ENCODE measurements at regions not wholly inside any gene's neighbourhood (a gene's known extent, or its start where the extent isn't known, plus 50 kb on each side); places are given as distances from the start of the nearest gene placed in this dataset.

DNA sequence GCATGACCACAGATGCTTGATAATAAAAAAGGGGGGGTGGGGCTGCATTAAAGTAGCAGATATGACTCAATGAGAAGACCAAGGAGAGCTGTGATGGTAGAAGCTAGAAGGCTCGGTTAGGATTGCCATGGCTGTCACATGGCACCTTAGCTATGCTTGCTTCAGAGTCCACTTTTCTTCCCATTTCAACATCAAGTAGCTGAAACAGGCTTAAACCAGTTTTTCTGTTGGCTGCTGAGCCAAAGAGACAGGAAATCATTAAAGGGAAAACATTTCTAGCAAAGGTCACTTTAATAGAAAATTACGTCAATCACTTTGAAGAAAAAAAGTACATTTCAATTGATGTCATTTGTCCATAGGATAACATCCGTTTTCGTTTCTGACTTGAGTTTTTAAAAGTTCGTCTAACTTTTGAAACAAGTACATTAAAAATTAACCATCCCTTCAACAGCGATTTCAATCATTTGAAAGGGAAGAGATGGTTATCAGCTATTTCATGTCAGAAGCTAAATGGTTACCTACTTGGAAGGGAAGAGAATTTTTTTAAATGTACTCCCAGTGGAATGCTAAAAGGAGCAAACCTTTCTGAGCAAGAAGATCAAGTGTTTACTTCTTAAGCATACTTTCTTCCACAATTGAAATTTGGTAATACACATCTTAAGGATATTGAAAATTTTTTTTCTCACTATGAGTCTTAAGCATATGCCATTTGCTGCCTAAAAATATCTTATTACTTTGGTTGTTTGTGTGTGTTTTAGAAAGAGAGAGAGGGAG, 488.1 kb upstream of the PRMT6 start:
- H3K36me3 ChIP-seq (ENCODE audit: insufficient read depth, low read length): no peaks in the 10 kb centered on the region
- TF ChIP-seq, protein P1, sequence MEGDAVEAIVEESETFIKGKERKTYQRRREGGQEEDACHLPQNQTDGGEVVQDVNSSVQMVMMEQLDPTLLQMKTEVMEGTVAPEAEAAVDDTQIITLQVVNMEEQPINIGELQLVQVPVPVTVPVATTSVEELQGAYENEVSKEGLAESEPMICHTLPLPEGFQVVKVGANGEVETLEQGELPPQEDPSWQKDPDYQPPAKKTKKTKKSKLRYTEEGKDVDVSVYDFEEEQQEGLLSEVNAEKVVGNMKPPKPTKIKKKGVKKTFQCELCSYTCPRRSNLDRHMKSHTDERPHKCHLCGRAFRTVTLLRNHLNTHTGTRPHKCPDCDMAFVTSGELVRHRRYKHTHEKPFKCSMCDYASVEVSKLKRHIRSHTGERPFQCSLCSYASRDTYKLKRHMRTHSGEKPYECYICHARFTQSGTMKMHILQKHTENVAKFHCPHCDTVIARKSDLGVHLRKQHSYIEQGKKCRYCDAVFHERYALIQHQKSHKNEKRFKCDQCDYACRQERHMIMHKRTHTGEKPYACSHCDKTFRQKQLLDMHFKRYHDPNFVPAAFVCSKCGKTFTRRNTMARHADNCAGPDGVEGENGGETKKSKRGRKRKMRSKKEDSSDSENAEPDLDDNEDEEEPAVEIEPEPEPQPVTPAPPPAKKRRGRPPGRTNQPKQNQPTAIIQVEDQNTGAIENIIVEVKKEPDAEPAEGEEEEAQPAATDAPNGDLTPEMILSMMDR (IDR thresholded peaks at IDR 0.05; ENCODE audit: borderline replicate concordance, extremely low read depth, low read length, poor library complexity, severe bottlenecking): no peak
- TF ChIP-seq EZH2 (IDR thresholded peaks at IDR 0.05; ENCODE audit: borderline replicate concordance, low read depth, low read length, severe bottlenecking): no peak
- H4K20me1 ChIP-seq (ENCODE audit: insufficient read depth, low read length): no peaks in the 10 kb centered on the region
- H3K27me3 ChIP-seq (ENCODE audit: insufficient read depth, low read length, poor library complexity): no peaks in the 10 kb centered on the region
- no peaks in the 10 kb centered on the region for H3K79me2 ChIP-seq (ENCODE audit: insufficient read depth, low read length)
- H3K4me2 ChIP-seq (ENCODE audit: insufficient read depth, low read length): no peak overlapping the region
- no peak overlapping the region for H3K4me3 ChIP-seq (ENCODE audit: low read depth in 1 of 2, low read length in 2 of 2)
- no peaks in the 10 kb centered on the region for H3K9me3 ChIP-seq (ENCODE audit: insufficient read depth, low read length, severe bottlenecking)
- ATAC-seq (ENCODE audit: insufficient read depth, low read depth) (no peak), DNase-seq (no peak)
- no peak overlapping the region for H3K27ac ChIP-seq (ENCODE audit: low read length)
- H2AFZ ChIP-seq (ENCODE audit: low read depth, low read length): no peak overlapping the region
- H3K9ac ChIP-seq (ENCODE audit: low read depth, low read length): no peak overlapping the region
- H3K4me1 ChIP-seq (ENCODE audit: insufficient read depth, low read length): no peaks in the 10 kb centered on the region

DNA sequence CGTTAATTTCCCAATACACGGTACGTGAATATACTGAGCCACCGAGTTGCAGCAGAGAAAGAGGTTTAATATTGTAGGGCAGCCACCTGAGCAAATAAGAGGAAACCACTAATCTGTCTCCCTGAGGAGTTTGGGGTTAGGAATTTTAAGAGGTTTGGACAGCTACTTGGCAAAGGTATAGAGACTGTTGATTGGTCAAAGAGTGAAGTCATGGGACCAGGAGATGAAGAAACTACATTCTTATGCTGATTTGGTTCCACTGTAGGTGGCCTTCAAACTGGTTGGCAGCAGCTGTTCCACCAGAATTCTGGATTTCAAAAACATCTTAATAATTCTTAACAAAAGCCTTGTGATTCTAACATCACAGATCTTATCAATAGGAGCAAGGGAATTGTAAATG, 485.4 kb upstream of the PRMT6 start:
- DNase-seq (no peak), ATAC-seq (ENCODE audit: insufficient read depth, low read depth) (no peak)
- TF ChIP-seq EZH2 (IDR thresholded peaks at IDR 0.05; ENCODE audit: borderline replicate concordance, low read depth, low read length, severe bottlenecking): no peak
- TF ChIP-seq, protein P1 (IDR thresholded peaks at IDR 0.05; ENCODE audit: borderline replicate concordance, extremely low read depth, low read length, poor library complexity, severe bottlenecking): no peak
- H3K4me2 ChIP-seq (ENCODE audit: insufficient read depth, low read length): no peak overlapping the region
- H2AFZ ChIP-seq (ENCODE audit: low read depth, low read length): no peak overlapping the region
- H3K4me1 ChIP-seq (ENCODE audit: insufficient read depth, low read length): no peaks in the 10 kb centered on the region
- H3K27ac ChIP-seq (ENCODE audit: low read length): no peak overlapping the region
- H3K27me3 ChIP-seq (ENCODE audit: insufficient read depth, low read length, poor library complexity): no peaks in the 10 kb centered on the region
- no peaks in the 10 kb centered on the region for H3K36me3 ChIP-seq (ENCODE audit: insufficient read depth, low read length)
- no peaks in the 10 kb centered on the region for H4K20me1 ChIP-seq (ENCODE audit: insufficient read depth, low read length)
- no peaks in the 10 kb centered on the region for H3K79me2 ChIP-seq (ENCODE audit: insufficient read depth, low read length)
- no peak overlapping the region for H3K9ac ChIP-seq (ENCODE audit: low read depth, low read length)
- no peaks in the 10 kb centered on the region for H3K9me3 ChIP-seq (ENCODE audit: insufficient read depth, low read length, severe bottlenecking)
- no peak overlapping the region for H3K4me3 ChIP-seq (ENCODE audit: low read depth in 1 of 2, low read length in 2 of 2)

DNA sequence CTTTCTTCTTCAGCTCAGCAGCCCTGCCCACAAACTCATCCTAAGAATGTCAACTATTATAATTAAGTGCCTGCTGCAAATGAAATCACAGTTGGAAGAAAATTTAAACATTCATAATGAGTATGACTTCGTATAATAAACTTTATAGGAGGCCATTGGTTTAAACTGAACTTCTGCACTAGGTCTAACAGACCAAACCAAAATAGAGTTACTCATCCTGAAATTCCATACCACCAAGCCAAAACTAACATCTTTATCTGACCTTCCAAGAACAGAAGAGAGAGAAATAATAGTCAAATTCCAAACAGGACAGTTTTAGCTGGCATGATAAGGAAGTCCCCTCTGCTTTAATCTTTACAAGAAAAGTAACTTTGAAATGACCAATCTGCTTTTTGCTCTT, 472.4 kb upstream of the PRMT6 start:
- H2AFZ ChIP-seq (ENCODE audit: low read depth, low read length): no peak overlapping the region
- no peak overlapping the region for H3K27ac ChIP-seq (ENCODE audit: low read length)
- no peak for DNase-seq
- H3K9ac ChIP-seq (ENCODE audit: low read depth, low read length): no peak overlapping the region
- no peaks in the 10 kb centered on the region for H4K20me1 ChIP-seq (ENCODE audit: insufficient read depth, low read length)
- no peak for ATAC-seq (ENCODE audit: insufficient read depth, low read depth)
- TF ChIP-seq, protein P1 (IDR thresholded peaks at IDR 0.05; ENCODE audit: borderline replicate concordance, extremely low read depth, low read length, poor library complexity, severe bottlenecking): no peak
- TF ChIP-seq EZH2 (IDR thresholded peaks at IDR 0.05; ENCODE audit: borderline replicate concordance, low read depth, low read length, severe bottlenecking): no peak
- H3K36me3 ChIP-seq (ENCODE audit: insufficient read depth, low read length): no peaks in the 10 kb centered on the region
- H3K27me3 ChIP-seq (ENCODE audit: insufficient read depth, low read length, poor library complexity): no peaks in the 10 kb centered on the region
- H3K79me2 ChIP-seq (ENCODE audit: insufficient read depth, low read length): no peaks in the 10 kb centered on the region
- H3K4me3 ChIP-seq (ENCODE audit: low read depth in 1 of 2, low read length in 2 of 2): no peak overlapping the region
- no peaks in the 10 kb centered on the region for H3K4me1 ChIP-seq (ENCODE audit: insufficient read depth, low read length)
- H3K4me2 ChIP-seq (ENCODE audit: insufficient read depth, low read length): no peak overlapping the region
- H3K9me3 ChIP-seq (ENCODE audit: insufficient read depth, low read length, severe bottlenecking): no peaks in the 10 kb centered on the region
